ENCODE measurements at regions not wholly inside any gene's neighbourhood (a gene's known extent, or its start where the extent isn't known, plus 50 kb on each side); places are given as distances from the start of the nearest gene placed in this dataset.

DNA sequence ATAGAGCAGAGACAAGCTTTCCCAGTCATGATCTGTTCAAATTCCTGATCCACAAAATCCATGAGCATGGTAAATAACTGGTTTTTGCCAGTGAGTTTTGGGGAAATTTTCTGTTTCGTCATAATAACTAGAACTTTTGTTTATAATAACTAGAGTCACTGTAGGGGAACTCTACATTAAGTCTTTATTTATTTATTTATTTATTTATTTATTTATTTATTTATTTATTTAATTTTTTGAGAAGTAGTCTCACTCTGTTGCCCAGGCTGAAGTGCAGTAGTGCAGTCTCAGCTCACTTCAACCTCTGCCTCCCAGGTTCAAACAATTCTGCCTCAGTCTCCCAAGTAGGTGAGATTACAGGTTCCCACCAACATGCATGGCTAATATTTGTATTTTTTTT lies 1106.8 kb downstream of the AMY1C start:
- in situ Hi-C loops (cut with HindIII; ENCODE audit: low sequenced_read_pairs): no loop called here
- TF ChIP-seq, protein P1, sequence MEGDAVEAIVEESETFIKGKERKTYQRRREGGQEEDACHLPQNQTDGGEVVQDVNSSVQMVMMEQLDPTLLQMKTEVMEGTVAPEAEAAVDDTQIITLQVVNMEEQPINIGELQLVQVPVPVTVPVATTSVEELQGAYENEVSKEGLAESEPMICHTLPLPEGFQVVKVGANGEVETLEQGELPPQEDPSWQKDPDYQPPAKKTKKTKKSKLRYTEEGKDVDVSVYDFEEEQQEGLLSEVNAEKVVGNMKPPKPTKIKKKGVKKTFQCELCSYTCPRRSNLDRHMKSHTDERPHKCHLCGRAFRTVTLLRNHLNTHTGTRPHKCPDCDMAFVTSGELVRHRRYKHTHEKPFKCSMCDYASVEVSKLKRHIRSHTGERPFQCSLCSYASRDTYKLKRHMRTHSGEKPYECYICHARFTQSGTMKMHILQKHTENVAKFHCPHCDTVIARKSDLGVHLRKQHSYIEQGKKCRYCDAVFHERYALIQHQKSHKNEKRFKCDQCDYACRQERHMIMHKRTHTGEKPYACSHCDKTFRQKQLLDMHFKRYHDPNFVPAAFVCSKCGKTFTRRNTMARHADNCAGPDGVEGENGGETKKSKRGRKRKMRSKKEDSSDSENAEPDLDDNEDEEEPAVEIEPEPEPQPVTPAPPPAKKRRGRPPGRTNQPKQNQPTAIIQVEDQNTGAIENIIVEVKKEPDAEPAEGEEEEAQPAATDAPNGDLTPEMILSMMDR (IDR thresholded peaks at IDR 0.05; ENCODE audit: low read depth, low read length, missing control alignments): no peak
- H3K4me3 ChIP-seq (ENCODE audit: low read depth, low read length): no peak overlapping the region
- DNase-seq (ENCODE audit: low read depth): no peak

DNA sequence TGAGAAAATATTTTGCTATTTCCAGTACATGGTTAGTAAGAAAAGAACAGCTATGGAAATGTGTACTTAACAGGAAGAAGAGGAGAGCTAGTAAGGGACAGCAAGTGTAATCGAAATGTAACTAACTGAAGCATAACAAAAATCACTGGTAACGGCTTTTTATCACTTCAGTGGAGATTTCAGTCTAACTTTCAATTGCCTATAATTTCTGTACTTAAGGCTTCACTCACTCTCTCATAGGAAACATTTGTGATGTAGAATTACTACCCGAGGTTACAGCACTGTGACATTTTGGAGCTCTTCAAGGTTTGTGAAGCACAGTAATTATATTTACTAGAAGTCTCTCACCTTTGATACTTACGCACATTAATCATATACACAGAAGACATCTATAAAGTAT lies 1119.1 kb downstream of the AMY1C start:
- DNase-seq (ENCODE audit: low read depth): no peak
- H3K4me3 ChIP-seq (ENCODE audit: low read depth, low read length): no peak overlapping the region
- in situ Hi-C loops (cut with HindIII; ENCODE audit: low sequenced_read_pairs): no loop called here
- TF ChIP-seq, protein P1 (IDR thresholded peaks at IDR 0.05; ENCODE audit: low read depth, low read length, missing control alignments): no peak

DNA sequence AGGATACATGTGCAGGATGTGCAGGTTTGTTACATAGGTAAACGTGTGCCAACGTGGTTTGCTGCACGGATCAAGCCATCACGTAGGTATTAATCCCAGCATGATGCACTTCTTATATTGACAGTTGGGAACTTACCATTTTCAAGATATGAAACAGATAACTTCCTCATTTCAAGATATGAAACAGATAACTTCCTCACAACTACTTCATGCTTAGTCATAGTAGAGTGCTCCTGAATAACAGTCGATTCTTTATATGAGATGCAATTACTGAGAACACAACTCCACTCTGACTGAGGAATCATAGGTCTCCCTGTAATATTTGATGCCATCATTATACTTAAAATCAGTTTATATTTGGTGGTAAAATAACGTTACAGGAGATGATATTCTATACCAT lies 1124.3 kb downstream of the AMY1C start:
- TF ChIP-seq, protein P1 (IDR thresholded peaks at IDR 0.05; ENCODE audit: low read depth, low read length, missing control alignments): no peak
- in situ Hi-C loops (cut with HindIII; ENCODE audit: low sequenced_read_pairs): no loop called here
- DNase-seq (ENCODE audit: low read depth): no peak
- no peak overlapping the region for H3K4me3 ChIP-seq (ENCODE audit: low read depth, low read length)

DNA sequence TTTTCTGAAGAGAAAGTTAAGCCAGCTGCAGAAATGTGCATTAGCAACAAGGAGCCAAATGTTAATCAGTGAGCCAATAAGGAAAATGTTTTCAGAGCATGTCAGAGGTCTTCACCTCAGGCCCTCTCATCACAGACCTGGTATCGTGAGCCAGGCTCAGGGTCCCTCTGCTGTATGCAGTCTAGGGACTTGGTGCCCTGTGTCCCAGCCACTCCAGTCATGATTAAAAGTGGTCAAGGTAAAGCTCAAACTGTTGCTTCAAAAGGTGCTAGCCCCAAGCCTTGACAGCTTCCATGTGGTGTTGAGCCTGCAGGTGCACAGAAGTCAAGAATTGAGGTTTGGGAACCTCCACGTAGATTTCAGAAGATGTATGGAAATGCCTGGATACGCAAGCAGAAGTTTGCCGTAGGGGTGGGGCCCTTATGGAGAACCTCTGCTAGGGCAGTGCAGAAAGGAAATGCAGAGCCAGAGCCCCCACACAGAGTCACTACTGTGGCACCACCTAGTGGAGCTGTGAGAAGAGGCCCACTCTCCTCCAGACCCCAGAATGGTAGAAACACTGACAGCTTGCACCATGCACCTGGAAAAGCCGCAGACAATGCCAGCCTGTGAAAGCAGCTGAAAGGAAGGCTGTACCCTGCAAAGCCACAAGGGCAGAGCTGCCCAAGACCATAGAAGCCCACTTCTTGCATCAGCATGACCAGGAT lies 1128.7 kb downstream of the AMY1C start:
- H3K4me3 ChIP-seq (ENCODE audit: low read depth, low read length): no peak overlapping the region
- TF ChIP-seq, protein P1 (IDR thresholded peaks at IDR 0.05; ENCODE audit: low read depth, low read length, missing control alignments): no peak
- no peak for DNase-seq (ENCODE audit: low read depth)
- in situ Hi-C loops (cut with HindIII; ENCODE audit: low sequenced_read_pairs): no loop called here

DNA sequence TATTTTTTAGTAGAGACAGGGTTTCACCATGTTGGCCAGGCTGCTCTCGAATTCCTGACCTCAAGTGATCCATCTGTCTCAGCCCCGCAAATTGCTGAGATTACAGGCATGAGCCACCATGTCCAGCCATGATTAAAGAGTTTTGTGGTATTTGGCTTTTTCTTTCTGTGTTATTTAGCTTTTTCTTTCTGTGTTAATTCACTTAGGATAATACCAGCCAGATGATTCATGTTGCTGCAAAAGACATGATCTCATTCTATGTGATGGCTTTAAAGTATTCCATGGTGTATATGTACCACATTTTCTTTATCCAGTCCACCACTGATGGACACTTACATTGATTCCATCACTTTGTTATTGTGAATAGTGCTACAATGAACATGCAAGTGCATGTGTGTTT lies 1135.2 kb downstream of the AMY1C start:
- TF ChIP-seq, protein P1 (IDR thresholded peaks at IDR 0.05; ENCODE audit: low read depth, low read length, missing control alignments): no peak
- H3K4me3 ChIP-seq (ENCODE audit: low read depth, low read length): no peak overlapping the region
- in situ Hi-C loops (cut with HindIII; ENCODE audit: low sequenced_read_pairs): no loop called here
- no peak for DNase-seq (ENCODE audit: low read depth)

DNA sequence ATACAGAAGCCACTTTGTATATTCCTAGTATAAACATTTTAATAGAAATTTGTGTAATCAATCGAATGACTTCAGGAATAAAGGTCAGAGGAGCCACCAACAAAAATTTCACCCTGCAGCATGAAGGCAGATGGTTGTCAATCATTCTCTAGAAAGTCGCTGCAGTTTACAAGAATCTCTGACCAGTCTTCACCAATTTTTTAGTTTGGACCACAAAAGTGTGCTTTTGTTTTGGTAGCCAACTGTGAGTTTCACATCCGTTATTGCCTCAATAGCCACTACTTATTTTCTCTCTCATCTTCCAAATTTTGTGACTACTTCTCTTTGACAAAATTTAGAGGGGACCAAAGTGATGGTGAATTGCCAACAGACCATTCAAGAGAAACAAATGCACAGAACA lies 1155.6 kb downstream of the AMY1C start:
- in situ Hi-C loops (cut with HindIII; ENCODE audit: low sequenced_read_pairs): no loop called here

More for the DNA sequence above, 1155.6 kb downstream of the AMY1C start:
- no peak for DNase-seq (ENCODE audit: low read depth)
- H3K4me3 ChIP-seq (ENCODE audit: low read depth, low read length): no peak overlapping the region
- TF ChIP-seq, protein P1 (IDR thresholded peaks at IDR 0.05; ENCODE audit: low read depth, low read length, missing control alignments): no peak
